GM23338 (cell line): ENCODE measurements at regions not wholly inside any gene's neighbourhood (a gene's known extent, or its start where the extent isn't known, plus 50 kb on each side); places are given as distances from the start of the nearest gene placed in this dataset.

Source experiments
- ATAC-seq: fragments of 200-7000 bp; cut with Tn5 transposase; 3 replicates; pipeline ENCODE4 v1.9.1; 2020
- DNase-seq: peaks from one replicate; pipeline ENCODE4 v3.0.0-alpha.2; 2015; ENCODE audit warnings: low spot score
- H2AFZ ChIP-seq: fragments of 200-600 bp; sonication (generic); 2 replicates; pipeline ENCODE4 v1.8.0; 2016; ENCODE audit warnings: antibody characterized with exemption, mild to moderate bottlenecking, moderate library complexity
- H3F3A ChIP-seq: fragments of 200-600 bp; sonication (generic); replicated peaks from 2 replicates; pipeline ENCODE4 v1.8.0; 2017; ENCODE audit warnings: antibody characterized with exemption, mixed run types, low read depth
- H3K27ac ChIP-seq: fragments of 200-600 bp; sonication (generic); 2 replicates; pipeline ENCODE4 v1.6.1; 2016; ENCODE audit warnings: low read depth
- H3K27me3 ChIP-seq: fragments of 200-600 bp; sonication (generic); 2 replicates; pipeline ENCODE4 v1.8.0; 2016; ENCODE audit warnings: mild to moderate bottlenecking, mixed run types, moderate library complexity; ENCODE audit not compliant: insufficient read depth
- H3K36me3 ChIP-seq: fragments of 200-600 bp; sonication (generic); 2 replicates; pipeline ENCODE4 v1.8.0; 2016; ENCODE audit warnings: mild to moderate bottlenecking; ENCODE audit not compliant: insufficient read depth
- H3K4me1 ChIP-seq: fragments of 200-600 bp; sonication (generic); 2 replicates; pipeline ENCODE4 v1.8.0; 2016; ENCODE audit warnings: mild to moderate bottlenecking, moderate library complexity; ENCODE audit not compliant: insufficient read depth
- H3K4me2 ChIP-seq: fragments of 200-600 bp; sonication (generic); 2 replicates; pipeline ENCODE4 v1.7.1; 2017; ENCODE audit warnings: mixed run types
- H3K4me3 ChIP-seq: fragments of 200-600 bp; sonication (generic); 2 replicates; pipeline ENCODE4 v1.6.1; 2016; ENCODE audit warnings: mixed run types
- H3K79me2 ChIP-seq: fragments of 200-600 bp; sonication (generic); replicated peaks from 2 replicates; pipeline ENCODE4 v1.8.0; 2017; ENCODE audit warnings: mild to moderate bottlenecking; ENCODE audit not compliant: insufficient read depth
- H3K9me2 ChIP-seq: fragments of 200-600 bp; sonication (generic); 2 replicates; pipeline ENCODE4 v1.8.0; 2017; ENCODE audit not compliant: insufficient read depth
- H4K20me1 ChIP-seq: fragments of 200-600 bp; sonication (generic); replicated peaks from 2 replicates; pipeline ENCODE4 v1.8.0; 2017; ENCODE audit warnings: mild to moderate bottlenecking; ENCODE audit not compliant: insufficient read depth
- H3K27ac Mint-ChIP-seq: 2 replicates; pipeline ENCODE4 v1.8.0; 2020; ENCODE audit warnings: inconsistent platforms, mild to moderate bottlenecking, moderate library complexity, mixed read lengths
- H3K27me3 Mint-ChIP-seq: 3 replicates; pipeline ENCODE4 v1.8.0; 2022; ENCODE audit warnings: low read depth, mild to moderate bottlenecking, moderate library complexity, mixed read lengths, inconsistent platforms; ENCODE audit not compliant: insufficient read depth, poor library complexity
- H3K36me3 Mint-ChIP-seq: 3 replicates; pipeline ENCODE4 v1.8.0; 2021; ENCODE audit warnings: low read depth, mild to moderate bottlenecking, inconsistent platforms, moderate library complexity, mixed read lengths
- H3K4me1 Mint-ChIP-seq: 3 replicates; pipeline ENCODE4 v1.8.0; 2020; ENCODE audit warnings: mild to moderate bottlenecking, inconsistent platforms, mixed read lengths
- H3K4me3 Mint-ChIP-seq: 3 replicates; pipeline ENCODE4 v1.8.0; 2021; ENCODE audit warnings: moderate library complexity, mild to moderate bottlenecking, inconsistent platforms, mixed read lengths
- H3K9me3 Mint-ChIP-seq: 3 replicates; pipeline ENCODE4 v1.8.0; 2020; ENCODE audit warnings: moderate library complexity, mild to moderate bottlenecking, inconsistent platforms, mixed read lengths
- CREB1 ChIP-seq: fragments of 250-450 bp; sonication (Bioruptor Pico); IDR thresholded peaks from 2 replicates; pipeline ENCODE4 v1.5.0; 2020; ENCODE audit warnings: low read depth, mild to moderate bottlenecking, moderate library complexity
- EZH2 ChIP-seq: fragments of 200-600 bp; sonication (generic); IDR thresholded peaks from one replicate; pipeline ENCODE4 v1.8.0; 2017; ENCODE audit warnings: antibody characterized with exemption, mild to moderate bottlenecking, low read depth; ENCODE audit not compliant: unreplicated experiment
- EZH2phosphoT487 ChIP-seq: fragments of 200-600 bp; sonication (generic); IDR thresholded peaks from one replicate; pipeline ENCODE4 v1.8.1; 2018; ENCODE audit warnings: antibody characterized with exemption; ENCODE audit not compliant: unreplicated experiment
- JUNB ChIP-seq: IDR thresholded peaks from one replicate; pipeline ENCODE4 v1.6.1; 2016; ENCODE audit warnings: antibody characterized with exemption; ENCODE audit not compliant: unreplicated experiment
- NANOG ChIP-seq: IDR thresholded peaks from 2 replicates; pipeline ENCODE4 v1.6.1; 2016; ENCODE audit warnings: antibody characterized with exemption, borderline replicate concordance
- POLR2AphosphoS5 ChIP-seq: IDR thresholded peaks from 2 replicates; pipeline ENCODE4 v1.6.1; 2016; ENCODE audit warnings: antibody characterized with exemption, low read depth
- STAT1 ChIP-seq: IDR thresholded peaks from one replicate; pipeline ENCODE4 v1.6.1; 2016; ENCODE audit warnings: antibody characterized with exemption; ENCODE audit not compliant: unreplicated experiment
- ZNF114 ChIP-seq: fragments of 250-450 bp; sonication (Bioruptor Pico); IDR thresholded peaks from 2 replicates; pipeline ENCODE4 v1.5.0; 2020; ENCODE audit warnings: mild to moderate bottlenecking, moderate library complexity
- ZNF331 ChIP-seq: fragments of 250-450 bp; sonication (Bioruptor Pico); IDR thresholded peaks from 2 replicates; pipeline ENCODE4 v1.5.0; 2020; ENCODE audit warnings: low read depth, mild to moderate bottlenecking, moderate library complexity
- ZNF462 ChIP-seq: fragments of 250-450 bp; sonication (Bioruptor Pico); IDR thresholded peaks from 2 replicates; pipeline ENCODE4 v1.5.0; 2020; ENCODE audit warnings: mild to moderate bottlenecking, moderate library complexity
- TF ChIP-seq, protein P1 (sequence below): IDR thresholded peaks from 2 replicates; pipeline ENCODE4 v1.6.1; 2016; ENCODE audit warnings: antibody characterized with exemption
- TF ChIP-seq, protein P2 (sequence below), 2 experiments: fragments of 200-600 bp in 1 of 2; sonication (generic) in 1 of 2; conservative IDR thresholded peaks; 2 replicates each; pipeline versions ENCODE4 v1.5.1 to v1.6.1; 2016 to 2017; ENCODE audit warnings: antibody characterized with exemption in 2 of 2, low read depth in 2 of 2, mild to moderate bottlenecking in 2 of 2, moderate library complexity in 1 of 2

DNA sequence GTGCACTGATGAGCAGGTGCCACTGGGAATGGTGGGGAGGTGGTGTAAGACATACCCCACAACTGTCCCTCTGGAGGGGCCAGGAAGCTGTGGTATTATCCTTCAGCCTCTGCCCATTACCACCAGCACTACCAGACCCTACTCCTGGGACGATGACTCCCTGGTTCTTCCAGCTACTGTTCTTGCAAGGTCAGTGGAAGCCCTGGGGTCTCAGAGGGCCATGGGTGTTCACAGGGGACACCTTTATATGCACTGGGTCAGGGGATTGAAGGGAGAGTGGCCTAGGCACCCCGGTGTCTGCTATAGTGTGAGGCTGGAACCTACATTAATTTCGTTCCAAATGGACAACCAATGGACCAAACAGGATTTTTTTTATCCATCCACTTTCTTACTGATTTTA, 94.7 kb upstream of the SLC22A11 start (continued):
- TF ChIP-seq ZNF114 (CRISPR knock-in tag), result no peak
- TF ChIP-seq ZNF331 (CRISPR knock-in tag), result no peak
- TF ChIP-seq, protein P1, sequence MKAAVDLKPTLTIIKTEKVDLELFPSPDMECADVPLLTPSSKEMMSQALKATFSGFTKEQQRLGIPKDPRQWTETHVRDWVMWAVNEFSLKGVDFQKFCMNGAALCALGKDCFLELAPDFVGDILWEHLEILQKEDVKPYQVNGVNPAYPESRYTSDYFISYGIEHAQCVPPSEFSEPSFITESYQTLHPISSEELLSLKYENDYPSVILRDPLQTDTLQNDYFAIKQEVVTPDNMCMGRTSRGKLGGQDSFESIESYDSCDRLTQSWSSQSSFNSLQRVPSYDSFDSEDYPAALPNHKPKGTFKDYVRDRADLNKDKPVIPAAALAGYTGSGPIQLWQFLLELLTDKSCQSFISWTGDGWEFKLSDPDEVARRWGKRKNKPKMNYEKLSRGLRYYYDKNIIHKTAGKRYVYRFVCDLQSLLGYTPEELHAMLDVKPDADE, result no peak
- no peak for TF ChIP-seq CREB1
- TF ChIP-seq, protein P2, sequence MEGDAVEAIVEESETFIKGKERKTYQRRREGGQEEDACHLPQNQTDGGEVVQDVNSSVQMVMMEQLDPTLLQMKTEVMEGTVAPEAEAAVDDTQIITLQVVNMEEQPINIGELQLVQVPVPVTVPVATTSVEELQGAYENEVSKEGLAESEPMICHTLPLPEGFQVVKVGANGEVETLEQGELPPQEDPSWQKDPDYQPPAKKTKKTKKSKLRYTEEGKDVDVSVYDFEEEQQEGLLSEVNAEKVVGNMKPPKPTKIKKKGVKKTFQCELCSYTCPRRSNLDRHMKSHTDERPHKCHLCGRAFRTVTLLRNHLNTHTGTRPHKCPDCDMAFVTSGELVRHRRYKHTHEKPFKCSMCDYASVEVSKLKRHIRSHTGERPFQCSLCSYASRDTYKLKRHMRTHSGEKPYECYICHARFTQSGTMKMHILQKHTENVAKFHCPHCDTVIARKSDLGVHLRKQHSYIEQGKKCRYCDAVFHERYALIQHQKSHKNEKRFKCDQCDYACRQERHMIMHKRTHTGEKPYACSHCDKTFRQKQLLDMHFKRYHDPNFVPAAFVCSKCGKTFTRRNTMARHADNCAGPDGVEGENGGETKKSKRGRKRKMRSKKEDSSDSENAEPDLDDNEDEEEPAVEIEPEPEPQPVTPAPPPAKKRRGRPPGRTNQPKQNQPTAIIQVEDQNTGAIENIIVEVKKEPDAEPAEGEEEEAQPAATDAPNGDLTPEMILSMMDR (conservative IDR thresholded peaks at IDR 0.05; ENCODE audit: low read depth in 2 of 2), result no peak

DNA sequence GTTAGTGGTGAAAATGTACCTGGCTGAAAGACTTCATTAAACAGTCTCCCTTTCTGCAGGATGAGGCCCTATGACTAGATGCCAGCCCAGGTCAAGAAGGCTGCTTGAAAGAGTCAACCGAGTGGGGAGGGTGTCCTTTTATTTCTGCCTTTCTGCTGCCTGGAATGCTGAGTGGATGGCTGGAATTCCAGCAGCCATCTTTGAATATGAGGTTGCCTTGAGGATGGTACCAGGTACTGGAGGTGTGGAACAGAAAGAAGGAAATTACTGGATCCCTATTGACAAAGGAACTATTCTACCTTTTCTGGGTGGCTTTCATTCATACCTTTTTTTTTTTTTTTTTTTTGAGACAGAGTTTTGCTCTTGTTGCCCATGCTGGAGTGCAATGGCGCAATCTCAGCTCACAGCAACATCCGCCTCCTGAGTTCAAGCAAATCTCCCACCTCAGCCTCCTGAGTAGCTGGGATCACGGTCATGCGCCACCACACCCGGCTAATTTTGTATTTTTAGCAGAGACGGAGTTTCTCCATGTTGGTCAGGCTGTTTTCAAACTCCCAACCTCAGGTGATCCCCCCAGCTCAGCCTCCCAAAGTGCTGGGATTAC, 89.5 kb upstream of the SLC22A11 start:
- Histone ChIP-seq H3F3A (no peaks in the 10 kb centered on the region), H3K27me3 (peaks cover 19% of the 10 kb centered on the region; the same call in 1 of the 2 replicates), H3K4me3 (no peak overlapping the region), H3K36me3 (no peaks in the 10 kb centered on the region), H4K20me1 (no peaks in the 10 kb centered on the region), H3K9me2 (no peaks in the 10 kb centered on the region), H2AFZ (no peak overlapping the region), H3K27ac (no peak overlapping the region), H3K79me2 (no peaks in the 10 kb centered on the region), H3K4me2 (no peak overlapping the region), H3K4me1 (no peaks in the 10 kb centered on the region)
- ATAC-seq, result no peak
- Mint-ChIP-seq H3K4me1 (no peaks in the 10 kb centered on the region), H3K36me3 (no peaks in the 10 kb centered on the region), H3K9me3 (no peaks in the 10 kb centered on the region; the same call in 2 of the 3 replicates), H3K4me3 (no peak overlapping the region), H3K27ac (no peak overlapping the region), H3K27me3 (peaks cover 10% of the 10 kb centered on the region)
- TF ChIP-seq JUNB, result no peak
- TF ChIP-seq CREB1, result no peak
- no peak for TF ChIP-seq ZNF462
- no peak for TF ChIP-seq EZH2phosphoT487
- no peak for TF ChIP-seq STAT1
- TF ChIP-seq EZH2, result no peak
- TF ChIP-seq, protein P1, result no peak
- no peak for TF ChIP-seq NANOG
- TF ChIP-seq POLR2AphosphoS5, result no peak
- no peak for DNase-seq
